CD14-positive monocyte (primary cell): ENCODE measurements at regions not wholly inside any gene's neighbourhood (a gene's known extent, or its start where the extent isn't known, plus 50 kb on each side); places are given as distances from the start of the nearest gene placed in this dataset.
A peak's percentile ranks its signal among the peaks of the same experiment; 100 is the strongest.

Experiments
- DNase-seq, 3 donors: peaks; one replicate each; pipeline ENCODE4 v3.0.0-alpha.2; 2011 to 2022
- H2AFZ ChIP-seq: 2 replicates; pipeline ENCODE4 v1.6.0; 2012; ENCODE audit warnings: mild to moderate bottlenecking, low read depth, low read length, inconsistent platforms; ENCODE audit not compliant: insufficient read depth, poor library complexity, severe bottlenecking
- H3K27ac ChIP-seq, 2 donors: 1 replicate in 1 of 2; 2 replicates in 1 of 2; pipeline ENCODE4 v1.5.1; 2012 to 2013; ENCODE audit warnings: low read length in 2 of 2, control low read depth in 1 of 2, inconsistent platforms in 1 of 2, low read depth in 1 of 2, mild to moderate bottlenecking in 1 of 2
- H3K27me3 ChIP-seq, 2 donors: one replicate each; pipeline versions ENCODE4 v1.6.0 to v1.6.1; 2011 to 2013; ENCODE audit warnings: low read length in 2 of 2; ENCODE audit not compliant: control insufficient read depth in 2 of 2, insufficient read depth in 2 of 2
- H3K36me3 ChIP-seq, 2 donors: replicated peaks in 1 of 2; 1 replicate in 1 of 2; 2 replicates in 1 of 2; pipeline versions ENCODE4 v1.5.1 to v1.6.1; 2012 to 2013; ENCODE audit warnings: low read length in 2 of 2, control low read depth in 1 of 2, inconsistent platforms in 1 of 2, mild to moderate bottlenecking in 1 of 2; ENCODE audit not compliant: insufficient read depth in 2 of 2, control insufficient read depth in 1 of 2
- H3K4me1 ChIP-seq, 2 donors: 1 replicate in 1 of 2; 2 replicates in 1 of 2; pipeline versions ENCODE4 v1.5.1 to v1.6.1; 2012 to 2013; ENCODE audit warnings: low read length in 2 of 2, control low read depth in 1 of 2, inconsistent platforms in 1 of 2, mild to moderate bottlenecking in 1 of 2, moderate library complexity in 1 of 2; ENCODE audit not compliant: insufficient read depth in 2 of 2, control insufficient read depth in 1 of 2
- H3K4me2 ChIP-seq: replicated peaks from 2 replicates; pipeline ENCODE3; 2012; ENCODE audit warnings: low read length, moderate library complexity, mild to moderate bottlenecking; ENCODE audit not compliant: poor library complexity, severe bottlenecking; ENCODE audit errors: extremely low read depth
- H3K4me3 ChIP-seq, 3 experiments: fragments of 200-600 bp in 1 of 3; sonication (generic) in 1 of 3; replicated peaks in 1 of 3; 1 replicate in 2 of 3; 2 replicates in 1 of 3; pipeline ENCODE4 v1.5.1; 2011 to 2013; ENCODE audit warnings: low read length in 3 of 3, mild to moderate bottlenecking in 3 of 3, control low read depth in 2 of 3, low read depth in 2 of 3, inconsistent platforms in 1 of 3, moderate library complexity in 1 of 3
- H3K79me2 ChIP-seq: 2 replicates; pipeline ENCODE4 v1.6.0; 2012; ENCODE audit warnings: mild to moderate bottlenecking, control low read depth, inconsistent platforms, low read length, moderate library complexity; ENCODE audit not compliant: insufficient read depth
- H3K9ac ChIP-seq: 2 replicates; pipeline ENCODE4 v1.6.0; 2017; ENCODE audit warnings: low read length, mild to moderate bottlenecking; ENCODE audit not compliant: insufficient read depth, poor library complexity, severe bottlenecking
- H3K9me3 ChIP-seq, 2 donors: replicated peaks in 1 of 2; 1 replicate in 1 of 2; 2 replicates in 1 of 2; pipeline versions ENCODE4 v1.5.1 to v1.6.1; 2012 to 2013; ENCODE audit warnings: low read length in 2 of 2, control low read depth in 1 of 2; ENCODE audit not compliant: control insufficient read depth in 1 of 2, insufficient read depth in 1 of 2
- H4K20me1 ChIP-seq: 2 replicates; pipeline ENCODE4 v1.6.0; 2012; ENCODE audit warnings: mild to moderate bottlenecking, low read length, control low read depth, moderate library complexity; ENCODE audit not compliant: insufficient read depth
- H3K27ac Mint-ChIP-seq, 7 donors: one replicate each; pipeline ENCODE4 v1.8.0; 2020; ENCODE audit warnings: mild to moderate bottlenecking in 7 of 7, mixed read lengths in 7 of 7, moderate library complexity in 6 of 7, inconsistent platforms in 2 of 7
- H3K27me3 Mint-ChIP-seq, 3 donors: one replicate each; pipeline ENCODE4 v1.8.0; 2021 to 2022; ENCODE audit warnings: low read depth in 3 of 3, mild to moderate bottlenecking in 3 of 3, mixed read lengths in 3 of 3, moderate library complexity in 3 of 3, inconsistent platforms in 1 of 3
- H3K36me3 Mint-ChIP-seq, 2 donors: one replicate each; pipeline ENCODE4 v1.8.0; 2020; ENCODE audit warnings: mixed read lengths in 2 of 2, inconsistent platforms in 1 of 2, mild to moderate bottlenecking in 1 of 2
- H3K4me1 Mint-ChIP-seq: one replicate; pipeline ENCODE4 v1.8.0; 2020; ENCODE audit warnings: mild to moderate bottlenecking, mixed read lengths
- H3K4me3 Mint-ChIP-seq, 2 donors: one replicate each; pipeline ENCODE4 v1.8.0; 2020; ENCODE audit warnings: mild to moderate bottlenecking in 2 of 2, mixed read lengths in 2 of 2, moderate library complexity in 1 of 2
- H3K9me3 Mint-ChIP-seq, 7 donors: one replicate each; pipeline ENCODE4 v1.8.0; 2020 to 2022; ENCODE audit warnings: mixed read lengths in 7 of 7, mild to moderate bottlenecking in 6 of 7, moderate library complexity in 6 of 7, inconsistent platforms in 2 of 7
- WGBS: methylation state at CpG from one replicate; pipeline ENCODE4 v1.1.5; 2013; ENCODE audit warnings: missing lambda C conversion rate; ENCODE audit not compliant: insufficient coverage; 5-methylcytosine and 5-hydroxymethylcytosine counted together
- intact Hi-C, 2 donors: fragments of 100-400 bp; cut with micrococcal nuclease; formaldehyde crosslinking; loops; one replicate each; pipeline versions ENCODE4 v1.15.0 to v1.15.1; 2023
- TF ChIP-seq, protein P1 (sequence below): fragments of 200-600 bp; IDR thresholded peaks from one replicate; pipeline ENCODE4 v1.8.0; 2022; ENCODE audit warnings: antibody characterized with exemption, mild to moderate bottlenecking

DNA sequence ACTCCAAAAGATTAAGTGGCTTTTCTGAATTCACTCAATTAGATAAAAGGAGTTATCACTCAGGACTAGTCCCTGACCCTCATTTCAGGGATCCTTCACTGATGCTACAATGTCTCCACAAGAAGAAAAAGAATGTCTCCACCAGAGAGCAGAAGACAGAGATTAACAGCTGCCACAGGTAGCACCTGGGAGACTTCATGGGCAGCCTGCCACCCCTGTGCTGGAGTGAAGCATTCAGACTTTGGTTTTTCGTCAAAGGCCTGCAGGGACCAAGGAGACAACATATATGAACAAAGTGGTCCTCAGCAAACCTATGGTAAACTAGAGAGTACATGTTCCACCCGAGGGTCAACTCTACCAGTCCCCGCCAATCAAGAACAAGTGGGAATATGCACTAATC, 197.0 kb upstream of the ACVR2A start:
- no peak overlapping the region for H3K9ac ChIP-seq
- Mint-ChIP-seq H3K4me3 (no peak overlapping the region), H3K4me1 (peaks cover 19% of the 10 kb centered on the region), H3K36me3 (peaks cover 0 to 4% of the 10 kb centered on the region in 2 donors), H3K9me3 (peaks cover 0 to 3% (median 0%) of the 10 kb centered on the region in 7 donors), H3K27me3 (no peaks in the 10 kb centered on the region), H3K27ac (no peak overlapping the region)
- peaks cover 6% of the 10 kb centered on the region in 2 donors for H3K4me1 ChIP-seq
- DNase-seq, result no peak
- TF ChIP-seq, protein P1, sequence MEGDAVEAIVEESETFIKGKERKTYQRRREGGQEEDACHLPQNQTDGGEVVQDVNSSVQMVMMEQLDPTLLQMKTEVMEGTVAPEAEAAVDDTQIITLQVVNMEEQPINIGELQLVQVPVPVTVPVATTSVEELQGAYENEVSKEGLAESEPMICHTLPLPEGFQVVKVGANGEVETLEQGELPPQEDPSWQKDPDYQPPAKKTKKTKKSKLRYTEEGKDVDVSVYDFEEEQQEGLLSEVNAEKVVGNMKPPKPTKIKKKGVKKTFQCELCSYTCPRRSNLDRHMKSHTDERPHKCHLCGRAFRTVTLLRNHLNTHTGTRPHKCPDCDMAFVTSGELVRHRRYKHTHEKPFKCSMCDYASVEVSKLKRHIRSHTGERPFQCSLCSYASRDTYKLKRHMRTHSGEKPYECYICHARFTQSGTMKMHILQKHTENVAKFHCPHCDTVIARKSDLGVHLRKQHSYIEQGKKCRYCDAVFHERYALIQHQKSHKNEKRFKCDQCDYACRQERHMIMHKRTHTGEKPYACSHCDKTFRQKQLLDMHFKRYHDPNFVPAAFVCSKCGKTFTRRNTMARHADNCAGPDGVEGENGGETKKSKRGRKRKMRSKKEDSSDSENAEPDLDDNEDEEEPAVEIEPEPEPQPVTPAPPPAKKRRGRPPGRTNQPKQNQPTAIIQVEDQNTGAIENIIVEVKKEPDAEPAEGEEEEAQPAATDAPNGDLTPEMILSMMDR, result no peak
- no peak overlapping the region for H2AFZ ChIP-seq
- H3K4me2 ChIP-seq, result no peak overlapping the region
- H3K9me3 ChIP-seq, result no peaks in the 10 kb centered on the region
- no CpG with 5 or more reads among the region's 3 CpGs for WGBS
- intact Hi-C loops, result no loop called here
- H3K36me3 ChIP-seq, result no peaks in the 10 kb centered on the region
- no peaks in the 10 kb centered on the region for H4K20me1 ChIP-seq
- H3K27me3 ChIP-seq, result no peaks in the 10 kb centered on the region
- H3K4me3 ChIP-seq, result no peak overlapping the region
- no peaks in the 10 kb centered on the region for H3K79me2 ChIP-seq
- no peak overlapping the region for H3K27ac ChIP-seq

DNA sequence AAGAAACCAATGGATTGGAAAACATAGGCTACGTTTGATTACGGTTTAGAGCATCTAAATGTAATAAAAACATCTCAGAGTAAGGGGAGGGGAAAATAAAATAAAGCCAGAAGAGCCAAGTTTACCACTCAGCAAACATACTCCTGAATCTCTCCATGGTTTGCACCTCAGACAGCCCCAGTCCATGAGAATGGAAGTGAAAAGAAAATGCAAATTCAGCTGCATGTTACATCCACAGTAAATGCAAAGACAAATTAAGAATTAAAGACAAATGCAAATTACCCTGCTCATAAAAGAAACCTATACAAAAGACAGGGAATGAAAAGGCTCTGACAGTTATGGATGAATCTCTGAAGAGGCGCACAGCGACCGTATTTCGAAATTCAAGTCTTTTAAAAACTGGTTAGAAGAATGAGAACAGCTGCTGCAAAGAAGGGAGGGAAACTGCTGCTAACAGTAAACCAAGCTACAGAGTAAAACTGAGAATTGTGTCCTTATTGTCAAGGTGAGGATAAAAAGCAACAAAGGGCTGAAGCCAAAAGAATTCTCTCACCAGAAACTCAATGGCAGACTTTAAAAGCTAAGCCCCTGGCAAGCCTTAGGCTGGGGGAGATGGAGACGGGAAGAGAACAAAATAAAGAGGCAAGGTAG, 197.9 kb upstream of the ACVR2A start:
- intact Hi-C loops, result no loop called here
- H3K27ac Mint-ChIP-seq, result peak overlapping the region in 1 of 7 donors; percentile 3
- H3K27ac ChIP-seq, result no peak overlapping the region
- no peak overlapping the region for H3K4me3 ChIP-seq
- TF ChIP-seq, protein P1, result no peak
- H3K9me3 ChIP-seq, result no peaks in the 10 kb centered on the region
- H4K20me1 ChIP-seq, result no peaks in the 10 kb centered on the region
- no peaks in the 10 kb centered on the region for H3K36me3 ChIP-seq
- WGBS, result 100% methylated on average over 1 of the region's 7 CpGs
- no peaks in the 10 kb centered on the region for H3K27me3 Mint-ChIP-seq
- peaks cover 26% of the 10 kb centered on the region for H3K4me1 Mint-ChIP-seq
- H3K79me2 ChIP-seq, result no peaks in the 10 kb centered on the region
- DNase-seq, result no peak
- no peaks in the 10 kb centered on the region for H3K27me3 ChIP-seq
- no peak overlapping the region for H3K4me3 Mint-ChIP-seq
- H2AFZ ChIP-seq, result no peak overlapping the region
- H3K4me2 ChIP-seq, result no peak overlapping the region
- H3K36me3 Mint-ChIP-seq, result peaks cover 0 to 4% of the 10 kb centered on the region in 2 donors
- no peak overlapping the region for H3K9ac ChIP-seq
- H3K4me1 ChIP-seq, result peaks cover 15% of the 10 kb centered on the region in 2 donors
- H3K9me3 Mint-ChIP-seq, result peaks cover 0 to 3% (median 0%) of the 10 kb centered on the region in 7 donors
